H9 (cell line): ENCODE measurements at regions not wholly inside any gene's neighbourhood (a gene's known extent, or its start where the extent isn't known, plus 50 kb on each side); places are given as distances from the start of the nearest gene placed in this dataset.

Experiments
- DNase-seq: peaks from one replicate; pipeline ENCODE4 v3.0.0-alpha.2; 2017
- H2AFZ ChIP-seq: one replicate; pipeline ENCODE4 v1.6.1; 2013; ENCODE audit warnings: mild to moderate bottlenecking, low read length, control low read depth, moderate library complexity
- H2AK5ac ChIP-seq: 2 replicates; pipeline ENCODE4 v1.6.1; 2013; ENCODE audit warnings: low read length, control low read depth, mixed read lengths; ENCODE audit not compliant: insufficient read length
- H2BK120ac ChIP-seq: one replicate; pipeline ENCODE4 v1.6.1; 2013; ENCODE audit warnings: low read depth, mild to moderate bottlenecking, low read length, control low read depth, inconsistent platforms; ENCODE audit not compliant: poor library complexity, severe bottlenecking
- H2BK12ac ChIP-seq: 2 replicates; pipeline ENCODE4 v1.6.1; 2013; ENCODE audit warnings: low read length, control low read depth, mixed read lengths, low read depth; ENCODE audit not compliant: insufficient read length
- H2BK15ac ChIP-seq: 2 replicates; pipeline ENCODE4 v1.6.1; 2013; ENCODE audit warnings: low read depth, low read length, control low read depth
- H2BK20ac ChIP-seq: one replicate; pipeline ENCODE4 v1.6.1; 2013; ENCODE audit warnings: low read depth, mild to moderate bottlenecking, low read length, control low read depth, inconsistent platforms; ENCODE audit not compliant: poor library complexity, severe bottlenecking
- H2BK5ac ChIP-seq: 2 replicates; pipeline ENCODE4 v1.6.1; 2013; ENCODE audit warnings: low read length, control low read depth, mixed read lengths; ENCODE audit not compliant: insufficient read length
- H3K14ac ChIP-seq: 2 replicates; pipeline ENCODE4 v1.6.1; 2013; ENCODE audit warnings: low read length, control low read depth; ENCODE audit not compliant: insufficient read depth
- H3K18ac ChIP-seq: 2 replicates; pipeline ENCODE4 v1.6.1; 2013; ENCODE audit warnings: low read depth, mild to moderate bottlenecking, mixed read lengths, low read length, control low read depth; ENCODE audit not compliant: insufficient read length
- H3K23ac ChIP-seq: 2 replicates; pipeline ENCODE4 v1.6.1; 2013; ENCODE audit warnings: low read length, control low read depth, mixed read lengths, low read depth; ENCODE audit not compliant: insufficient read length
- H3K23me2 ChIP-seq: 2 replicates; pipeline ENCODE4 v1.6.1; 2013; ENCODE audit warnings: low read depth, mild to moderate bottlenecking, mixed read lengths, low read length, control low read depth; ENCODE audit not compliant: insufficient read length, poor library complexity, severe bottlenecking
- H3K27ac ChIP-seq: 2 replicates; pipeline ENCODE4 v1.5.1; 2013; ENCODE audit warnings: low read length, control low read depth, mixed read lengths, low read depth; ENCODE audit not compliant: insufficient read length
- H3K27me3 ChIP-seq: 2 replicates; pipeline ENCODE4 v1.6.1; 2013; ENCODE audit warnings: low read length, control low read depth, inconsistent platforms; ENCODE audit not compliant: insufficient read depth
- H3K4ac ChIP-seq: 2 replicates; pipeline ENCODE4 v1.6.1; 2013; ENCODE audit warnings: low read depth, mild to moderate bottlenecking, control low read depth, inconsistent platforms, low read length, moderate library complexity
- H3K4me1 ChIP-seq: 2 replicates; pipeline ENCODE4 v1.6.1; 2013; ENCODE audit warnings: low read length, control low read depth, inconsistent platforms; ENCODE audit not compliant: insufficient read depth
- H3K4me2 ChIP-seq: 2 replicates; pipeline ENCODE4 v1.6.1; 2013; ENCODE audit warnings: low read length, control low read depth, mixed read lengths; ENCODE audit not compliant: insufficient read length, insufficient read depth
- H3K56ac ChIP-seq: 2 replicates; pipeline ENCODE4 v1.6.1; 2013; ENCODE audit warnings: low read depth, mild to moderate bottlenecking, mixed read lengths, low read length, control low read depth; ENCODE audit not compliant: insufficient read length
- H3K79me1 ChIP-seq: 2 replicates; pipeline ENCODE4 v1.6.1; 2013; ENCODE audit warnings: low read depth, mild to moderate bottlenecking, moderate library complexity, low read length, control low read depth, inconsistent platforms; ENCODE audit not compliant: insufficient read depth, poor library complexity, severe bottlenecking
- H3K79me2 ChIP-seq: 2 replicates; pipeline ENCODE4 v1.6.1; 2013; ENCODE audit warnings: low read length, control low read depth, inconsistent platforms; ENCODE audit not compliant: insufficient read depth
- H3K9ac ChIP-seq: 2 replicates; pipeline ENCODE4 v1.6.1; 2013; ENCODE audit warnings: low read length, control low read depth, mixed read lengths; ENCODE audit not compliant: insufficient read length; ENCODE audit errors: extremely low read depth
- H3K9me3 ChIP-seq: one replicate; pipeline ENCODE4 v1.6.1; 2013; ENCODE audit warnings: low read depth, low read length, inconsistent platforms; ENCODE audit not compliant: control insufficient read depth
- H3T11ph ChIP-seq: one replicate; pipeline ENCODE4 v1.6.1; 2013; ENCODE audit warnings: mild to moderate bottlenecking, low read length, control low read depth, inconsistent platforms
- H4K20me1 ChIP-seq: one replicate; pipeline ENCODE4 v1.6.1; 2013; ENCODE audit not compliant: control insufficient read depth, insufficient read length, insufficient read depth
- H4K5ac ChIP-seq: 2 replicates; pipeline ENCODE4 v1.6.1; 2013; ENCODE audit warnings: low read depth, mild to moderate bottlenecking, mixed read lengths, low read length, control low read depth; ENCODE audit not compliant: insufficient read length
- H4K8ac ChIP-seq: replicated peaks from 2 replicates; pipeline ENCODE4 v1.6.1; 2013; ENCODE audit warnings: low read length, control low read depth, mixed read lengths, low read depth; ENCODE audit not compliant: insufficient read length
- H4K91ac ChIP-seq: 2 replicates; pipeline ENCODE4 v1.6.1; 2013; ENCODE audit warnings: low read depth, mild to moderate bottlenecking, moderate library complexity, mixed read lengths, low read length, control low read depth; ENCODE audit not compliant: insufficient read length
- H3K27ac Mint-ChIP-seq, 3 experiments: 2 replicates in 2 of 3; 3 replicates in 1 of 3; pipeline ENCODE4 v1.8.0; 2020 to 2021; ENCODE audit warnings: mixed read lengths in 3 of 3, mild to moderate bottlenecking in 1 of 3, moderate library complexity in 1 of 3
- H3K27me3 Mint-ChIP-seq: 2 replicates; pipeline ENCODE4 v1.8.0; 2021; ENCODE audit warnings: low read depth, mild to moderate bottlenecking, moderate library complexity, mixed read lengths
- H3K36me3 Mint-ChIP-seq, 3 experiments: 2 replicates in 2 of 3; 3 replicates in 1 of 3; pipeline ENCODE4 v1.8.0; 2020 to 2021; ENCODE audit warnings: low read depth in 3 of 3, mixed read lengths in 3 of 3; ENCODE audit not compliant: insufficient read depth in 1 of 3
- H3K4me1 Mint-ChIP-seq, 2 experiments: 2 replicates each; pipeline ENCODE4 v1.8.0; 2020; ENCODE audit warnings: mixed read lengths in 2 of 2
- H3K4me3 Mint-ChIP-seq, 2 experiments: 2 replicates in 1 of 2; 3 replicates in 1 of 2; pipeline ENCODE4 v1.8.0; 2020 to 2021; ENCODE audit warnings: mild to moderate bottlenecking in 2 of 2, mixed read lengths in 2 of 2, moderate library complexity in 1 of 2
- H3K9me3 Mint-ChIP-seq, 2 experiments: 2 replicates in 1 of 2; 3 replicates in 1 of 2; pipeline ENCODE4 v1.8.0; 2020; ENCODE audit warnings: mild to moderate bottlenecking in 2 of 2, mixed read lengths in 2 of 2, moderate library complexity in 1 of 2
- TF ChIP-seq, protein P1 (sequence below): fragments of 200-600 bp; sonication (generic); conservative IDR thresholded peaks from 3 replicates; pipeline ENCODE4 v1.8.0; 2021; ENCODE audit warnings: antibody characterized with exemption, mild to moderate bottlenecking

DNA sequence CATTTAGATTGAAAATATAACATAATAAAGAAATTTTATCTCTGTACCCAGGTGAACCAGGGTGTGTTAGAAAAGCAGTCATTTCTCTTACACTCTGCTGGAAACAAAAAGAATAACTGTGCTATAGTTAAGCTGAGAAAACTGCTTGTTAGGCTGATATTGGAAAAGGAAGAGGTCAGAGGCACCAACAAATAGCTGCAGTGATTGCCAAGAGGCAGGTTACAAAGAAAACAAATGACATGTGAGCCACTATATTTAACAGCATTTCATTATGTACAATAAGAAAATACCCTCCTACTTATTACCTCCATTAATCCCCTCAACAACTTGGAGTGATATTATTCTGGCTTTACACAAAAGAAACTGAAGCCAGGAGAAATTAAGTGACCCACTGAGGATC is 607.9 kb upstream of the TLE4 start:
- Histone ChIP-seq H2BK15ac (no peak overlapping the region), H3K79me1 (no peaks in the 10 kb centered on the region), H4K91ac (no peak overlapping the region), H3K14ac (no peak overlapping the region), H2AFZ (no peak overlapping the region), H4K20me1 (no peaks in the 10 kb centered on the region), H3K56ac (no peak overlapping the region), H3K79me2 (no peaks in the 10 kb centered on the region), H3K4me1 (no peaks in the 10 kb centered on the region), H2AK5ac (no peak overlapping the region), H3T11ph (no peak overlapping the region), H3K23ac (no peak overlapping the region), H3K18ac (no peak overlapping the region), H3K9me3 (no peaks in the 10 kb centered on the region), H4K5ac (no peak overlapping the region), H3K27ac (no peak overlapping the region), H3K4me2 (no peak overlapping the region), H3K23me2 (no peaks in the 10 kb centered on the region), H3K27me3 (no peaks in the 10 kb centered on the region), H3K4ac (no peak overlapping the region), H2BK20ac (no peak overlapping the region), H4K8ac (no peak overlapping the region), H2BK120ac (no peak overlapping the region), H3K9ac (no peak overlapping the region), H2BK12ac (no peak overlapping the region), H2BK5ac (no peak overlapping the region)
- no peak for DNase-seq
- peaks cover 0 to 5% of the 10 kb centered on the region in 2 experiments; a peak in 1 of 4 replicates for H3K4me1 Mint-ChIP-seq
- H3K36me3 Mint-ChIP-seq = peaks cover 0 to 8% (median 2%) of the 10 kb centered on the region in 3 experiments; a peak in 4 of 7 replicates
- H3K4me3 Mint-ChIP-seq = no peak overlapping the region
- TF ChIP-seq, protein P1, sequence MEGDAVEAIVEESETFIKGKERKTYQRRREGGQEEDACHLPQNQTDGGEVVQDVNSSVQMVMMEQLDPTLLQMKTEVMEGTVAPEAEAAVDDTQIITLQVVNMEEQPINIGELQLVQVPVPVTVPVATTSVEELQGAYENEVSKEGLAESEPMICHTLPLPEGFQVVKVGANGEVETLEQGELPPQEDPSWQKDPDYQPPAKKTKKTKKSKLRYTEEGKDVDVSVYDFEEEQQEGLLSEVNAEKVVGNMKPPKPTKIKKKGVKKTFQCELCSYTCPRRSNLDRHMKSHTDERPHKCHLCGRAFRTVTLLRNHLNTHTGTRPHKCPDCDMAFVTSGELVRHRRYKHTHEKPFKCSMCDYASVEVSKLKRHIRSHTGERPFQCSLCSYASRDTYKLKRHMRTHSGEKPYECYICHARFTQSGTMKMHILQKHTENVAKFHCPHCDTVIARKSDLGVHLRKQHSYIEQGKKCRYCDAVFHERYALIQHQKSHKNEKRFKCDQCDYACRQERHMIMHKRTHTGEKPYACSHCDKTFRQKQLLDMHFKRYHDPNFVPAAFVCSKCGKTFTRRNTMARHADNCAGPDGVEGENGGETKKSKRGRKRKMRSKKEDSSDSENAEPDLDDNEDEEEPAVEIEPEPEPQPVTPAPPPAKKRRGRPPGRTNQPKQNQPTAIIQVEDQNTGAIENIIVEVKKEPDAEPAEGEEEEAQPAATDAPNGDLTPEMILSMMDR = no peak
- H3K27me3 Mint-ChIP-seq = no peaks in the 10 kb centered on the region
- H3K9me3 Mint-ChIP-seq = peaks cover 3% of the 10 kb centered on the region in 2 experiments; a peak in 3 of 5 replicates
- no peak overlapping the region for H3K27ac Mint-ChIP-seq
